Mucosa of stomach (tissue), 1 donor: ENCODE measurements at regions not wholly inside any gene's neighbourhood (a gene's known extent, or its start where the extent isn't known, plus 50 kb on each side); places are given as distances from the start of the nearest gene placed in this dataset.

Experiments
- H3K27me3 ChIP-seq: one replicate; pipeline ENCODE4 v1.7.0; 2013; ENCODE audit warnings: mild to moderate bottlenecking, low read length; ENCODE audit not compliant: control insufficient read depth, insufficient read depth
- H3K36me3 ChIP-seq: one replicate; pipeline ENCODE4 v1.7.0; 2013; ENCODE audit warnings: low read length; ENCODE audit not compliant: control insufficient read depth, insufficient read depth
- H3K4me1 ChIP-seq: one replicate; pipeline ENCODE4 v1.7.0; 2013; ENCODE audit warnings: mild to moderate bottlenecking, low read length; ENCODE audit not compliant: control insufficient read depth, insufficient read depth
- H3K4me3 ChIP-seq: one replicate; pipeline ENCODE4 v1.7.0; 2013; ENCODE audit warnings: low read length
- H3K9ac ChIP-seq: one replicate; pipeline ENCODE4 v1.7.0; 2013; ENCODE audit warnings: mild to moderate bottlenecking, low read length, moderate library complexity
- H3K9me3 ChIP-seq: one replicate; pipeline ENCODE4 v1.7.0; 2013; ENCODE audit warnings: mild to moderate bottlenecking, low read length, moderate library complexity; ENCODE audit not compliant: control insufficient read depth
- donor health status: Pancreatic carcinoma.

DNA sequence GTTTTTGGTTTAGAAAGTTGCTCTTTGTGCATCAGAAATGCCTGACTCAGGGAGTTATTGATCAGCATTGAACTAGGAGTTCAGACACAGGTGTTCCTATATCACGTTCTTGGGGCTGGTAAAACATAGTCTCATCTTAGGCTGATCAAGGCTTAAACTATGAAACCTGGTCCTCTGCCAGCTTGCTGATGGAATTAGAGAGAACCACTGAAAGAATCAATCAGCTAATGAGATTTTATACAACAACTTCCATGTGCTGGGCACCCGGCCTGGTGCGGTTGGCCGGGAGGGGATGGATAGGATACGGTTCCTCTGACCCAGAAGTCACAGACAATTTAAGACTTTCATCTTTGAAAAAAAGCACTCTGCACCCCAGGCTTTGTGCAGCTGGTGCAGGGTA, 164.9 kb downstream of the RDH14 start:
- Histone ChIP-seq H3K9ac (no peak overlapping the region), H3K27me3 (no peaks in the 10 kb centered on the region), H3K9me3 (no peaks in the 10 kb centered on the region), H3K4me3 (no peak overlapping the region), H3K4me1 (no peaks in the 10 kb centered on the region), H3K36me3 (no peaks in the 10 kb centered on the region)

DNA sequence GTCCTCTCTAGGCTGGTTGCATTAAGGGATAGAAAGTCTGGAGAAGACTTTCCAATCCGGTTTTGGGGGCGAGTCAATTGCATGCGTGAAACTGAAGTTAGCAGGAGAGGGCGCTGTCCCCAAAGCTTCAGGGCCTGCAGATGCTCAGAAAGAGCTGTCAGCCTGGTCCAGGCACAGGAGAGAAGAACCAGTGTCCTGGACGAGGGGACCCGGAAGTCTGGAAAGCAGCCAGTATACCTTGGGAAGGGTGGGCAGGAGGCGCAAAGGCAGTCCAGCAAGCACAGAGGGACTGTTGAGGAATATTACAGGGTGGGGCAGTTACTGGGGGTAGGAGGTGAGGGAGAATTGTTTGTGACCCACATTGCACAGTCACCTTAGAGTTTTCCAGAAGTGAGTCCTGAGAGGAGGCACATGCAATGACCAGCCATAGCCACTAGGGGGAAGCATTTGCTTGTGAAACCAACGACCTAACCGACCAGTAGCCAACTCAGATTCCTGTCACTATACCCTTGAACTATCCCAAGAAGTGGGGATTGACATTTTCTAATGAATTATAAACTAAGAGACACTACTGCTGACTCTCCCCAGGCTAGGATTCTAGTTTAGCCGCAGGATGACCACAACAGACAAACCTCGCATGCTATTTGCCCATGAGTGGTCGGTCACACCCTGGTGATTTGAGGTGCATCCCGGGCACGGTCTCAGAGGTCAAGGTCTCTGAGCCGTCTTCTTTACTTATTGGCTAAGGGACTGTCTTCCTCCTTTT, 172.8 kb downstream of the RDH14 start:
- H3K27me3 ChIP-seq, result no peaks in the 10 kb centered on the region
- no peaks in the 10 kb centered on the region for H3K4me1 ChIP-seq
- H3K9ac ChIP-seq, result no peak overlapping the region
- no peaks in the 10 kb centered on the region for H3K9me3 ChIP-seq
- H3K4me3 ChIP-seq, result no peak overlapping the region
- no peaks in the 10 kb centered on the region for H3K36me3 ChIP-seq

DNA sequence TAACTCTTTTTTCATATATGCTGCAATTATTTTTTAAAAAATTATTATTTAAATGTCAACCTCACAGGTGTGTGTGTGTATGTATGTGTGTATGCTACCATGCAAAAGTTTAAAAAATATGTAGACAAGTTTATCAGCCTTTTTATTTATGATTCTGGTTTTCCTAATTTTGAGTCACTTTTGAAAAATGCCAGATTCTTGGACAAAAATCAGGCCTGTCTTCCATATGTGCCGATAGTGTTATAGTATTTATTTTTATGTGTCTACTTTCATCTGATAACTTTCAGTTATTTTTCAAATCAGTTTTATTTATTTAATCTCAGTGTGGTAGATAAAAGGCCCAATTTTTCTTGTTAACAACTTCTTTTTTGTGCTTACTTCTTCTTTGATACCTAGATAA, 176.2 kb downstream of the RDH14 start:
- Histone ChIP-seq H3K4me1 (no peaks in the 10 kb centered on the region), H3K9ac (no peak overlapping the region), H3K9me3 (no peaks in the 10 kb centered on the region), H3K27me3 (no peaks in the 10 kb centered on the region), H3K4me3 (no peak overlapping the region), H3K36me3 (no peaks in the 10 kb centered on the region)

DNA sequence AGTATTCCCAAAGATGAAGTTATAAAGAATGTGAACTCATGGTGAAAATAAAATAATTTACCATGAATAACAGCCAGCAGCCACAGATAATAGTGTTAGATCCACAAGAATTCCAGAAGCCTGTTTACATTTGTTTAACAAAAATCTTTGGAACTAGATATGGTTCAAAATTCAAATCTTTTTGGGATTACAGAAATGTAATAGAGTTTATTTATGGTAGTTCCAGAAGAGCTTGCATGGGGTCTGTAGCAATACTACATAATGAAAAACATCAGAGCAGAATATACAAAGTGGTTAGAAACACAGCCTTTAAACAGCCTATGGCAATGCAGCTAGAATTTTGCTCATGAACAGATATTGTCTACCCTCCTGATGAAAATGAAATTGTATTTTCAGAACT, 179.1 kb downstream of the RDH14 start:
- H3K4me1 ChIP-seq, result no peaks in the 10 kb centered on the region
- no peak overlapping the region for H3K4me3 ChIP-seq
- no peaks in the 10 kb centered on the region for H3K27me3 ChIP-seq
- no peaks in the 10 kb centered on the region for H3K9me3 ChIP-seq
- H3K36me3 ChIP-seq, result no peaks in the 10 kb centered on the region
- no peak overlapping the region for H3K9ac ChIP-seq

DNA sequence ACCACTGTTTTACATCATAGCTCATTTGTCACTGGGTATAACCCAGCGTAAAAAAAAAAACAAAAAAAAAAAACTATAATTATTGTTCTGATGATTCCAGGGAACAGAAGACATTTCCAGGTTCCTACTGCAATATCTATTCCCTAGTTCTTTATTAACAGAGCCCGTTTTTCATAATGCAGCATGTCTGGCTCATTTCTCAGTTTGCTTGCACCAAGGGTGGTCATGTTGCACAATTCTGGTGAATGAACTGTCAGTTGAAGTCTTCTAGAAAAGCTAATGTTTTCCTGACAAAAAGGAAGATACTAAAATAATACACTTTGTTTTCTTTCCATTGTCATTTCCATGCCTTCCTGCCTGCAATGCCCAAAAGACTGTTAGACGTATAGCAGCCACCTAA, 180.1 kb downstream of the RDH14 start:
- H3K9me3 ChIP-seq, result no peaks in the 10 kb centered on the region
- no peak overlapping the region for H3K4me3 ChIP-seq
- H3K4me1 ChIP-seq, result no peaks in the 10 kb centered on the region
- H3K9ac ChIP-seq, result no peak overlapping the region
- no peaks in the 10 kb centered on the region for H3K36me3 ChIP-seq
- no peaks in the 10 kb centered on the region for H3K27me3 ChIP-seq

DNA sequence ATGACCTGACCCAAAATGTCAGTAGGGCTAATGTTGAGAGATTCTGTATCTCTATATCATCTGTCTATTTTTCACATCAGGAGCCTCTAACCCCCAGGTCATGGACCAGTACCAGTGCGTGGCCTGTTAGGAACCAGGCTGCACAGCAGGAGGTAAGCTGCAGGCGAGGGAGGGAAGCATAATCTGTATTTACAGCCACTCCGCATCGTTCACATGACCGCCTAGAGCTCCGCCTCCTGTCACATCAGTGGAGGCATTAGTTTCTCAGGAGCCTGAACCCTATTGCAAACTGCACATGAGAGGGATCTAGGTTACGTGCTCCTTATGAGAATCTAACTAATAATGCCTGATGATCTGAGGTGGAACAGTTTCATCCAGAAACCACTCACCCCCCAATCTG, 180.6 kb downstream of the RDH14 start:
- Histone ChIP-seq H3K4me3 (no peak overlapping the region), H3K4me1 (no peaks in the 10 kb centered on the region), H3K27me3 (no peaks in the 10 kb centered on the region), H3K36me3 (no peaks in the 10 kb centered on the region), H3K9ac (no peak overlapping the region), H3K9me3 (no peaks in the 10 kb centered on the region)

DNA sequence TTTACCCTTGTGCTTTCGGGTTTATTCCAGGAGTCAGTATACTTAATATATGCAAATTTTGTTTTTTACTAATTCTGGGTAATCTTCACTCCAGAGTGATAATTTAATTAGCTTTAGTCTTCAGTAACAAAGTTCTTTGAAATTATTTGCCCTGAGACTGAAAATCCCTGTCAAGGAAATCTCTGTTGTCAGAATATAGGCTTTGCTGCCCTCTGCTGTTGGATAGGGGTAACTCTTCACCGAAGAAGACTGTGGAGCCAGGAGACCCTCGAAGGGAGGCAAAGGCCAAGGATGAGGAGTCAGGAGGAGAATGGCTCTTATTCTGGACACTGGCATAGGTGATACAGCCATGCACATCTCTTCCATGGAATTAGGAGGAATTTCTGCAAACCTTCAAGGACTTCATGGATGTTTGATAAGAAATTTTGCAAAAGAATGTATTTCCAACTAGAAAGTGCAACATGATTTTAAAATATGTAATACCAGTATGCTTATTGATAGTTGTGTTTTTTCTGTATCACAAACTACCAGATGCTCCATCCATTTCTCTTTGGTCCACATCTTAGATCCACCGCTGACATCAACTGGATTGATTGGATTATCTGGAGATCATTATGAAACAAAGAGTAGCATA, 182.3 kb downstream of the RDH14 start:
- Histone ChIP-seq H3K36me3 (no peaks in the 10 kb centered on the region), H3K9ac (no peak overlapping the region)

DNA sequence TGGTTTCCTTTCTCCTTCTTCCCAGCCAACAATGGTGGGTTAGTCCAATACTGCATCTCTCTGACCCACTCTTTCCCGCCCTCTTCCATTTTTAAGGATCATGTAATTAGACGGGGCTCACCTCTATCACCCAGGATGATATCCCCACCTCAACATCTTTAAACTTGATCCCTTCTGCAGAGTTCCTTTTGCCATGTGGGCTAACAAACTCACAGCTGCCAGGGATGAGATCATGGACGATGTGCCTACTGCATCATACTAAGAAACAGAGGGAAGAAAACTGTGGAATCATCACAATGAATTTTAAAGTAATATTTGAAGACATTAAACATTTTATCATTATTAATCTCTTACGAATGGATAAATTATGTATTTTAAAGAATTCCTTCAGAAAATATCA, 183.5 kb downstream of the RDH14 start:
- Histone ChIP-seq H3K27me3 (no peaks in the 10 kb centered on the region), H3K4me3 (no peak overlapping the region), H3K9ac (no peak overlapping the region), H3K36me3 (no peaks in the 10 kb centered on the region), H3K9me3 (no peaks in the 10 kb centered on the region), H3K4me1 (no peaks in the 10 kb centered on the region)

More for the DNA sequence above, 182.3 kb downstream of the RDH14 start:
- H3K4me3 ChIP-seq, result no peak overlapping the region
- H3K9me3 ChIP-seq, result no peaks in the 10 kb centered on the region
- no peaks in the 10 kb centered on the region for H3K27me3 ChIP-seq
- no peaks in the 10 kb centered on the region for H3K4me1 ChIP-seq

DNA sequence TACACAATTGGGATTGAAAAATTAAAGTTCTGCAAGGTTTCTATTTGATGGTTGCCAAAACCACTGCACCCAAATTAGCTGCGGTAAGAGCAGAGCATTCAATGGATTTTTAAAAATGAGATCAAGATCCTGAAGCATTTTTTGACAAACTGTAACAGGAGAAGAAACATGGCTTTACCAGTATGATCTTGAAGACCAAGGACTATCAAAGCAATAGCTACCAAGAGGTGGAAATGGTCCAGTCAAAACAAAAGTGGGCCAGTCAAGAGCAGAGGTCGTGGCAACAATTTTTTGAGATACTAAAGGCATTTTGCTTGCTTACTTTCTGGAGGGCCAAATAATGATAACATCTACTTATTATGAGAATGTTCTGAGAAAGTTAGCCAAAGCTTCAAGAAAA, 186.8 kb downstream of the RDH14 start:
- H3K4me1 ChIP-seq, result no peaks in the 10 kb centered on the region
- no peak overlapping the region for H3K9ac ChIP-seq
- H3K27me3 ChIP-seq, result no peaks in the 10 kb centered on the region
- H3K4me3 ChIP-seq, result no peak overlapping the region
- no peaks in the 10 kb centered on the region for H3K36me3 ChIP-seq
- no peaks in the 10 kb centered on the region for H3K9me3 ChIP-seq

DNA sequence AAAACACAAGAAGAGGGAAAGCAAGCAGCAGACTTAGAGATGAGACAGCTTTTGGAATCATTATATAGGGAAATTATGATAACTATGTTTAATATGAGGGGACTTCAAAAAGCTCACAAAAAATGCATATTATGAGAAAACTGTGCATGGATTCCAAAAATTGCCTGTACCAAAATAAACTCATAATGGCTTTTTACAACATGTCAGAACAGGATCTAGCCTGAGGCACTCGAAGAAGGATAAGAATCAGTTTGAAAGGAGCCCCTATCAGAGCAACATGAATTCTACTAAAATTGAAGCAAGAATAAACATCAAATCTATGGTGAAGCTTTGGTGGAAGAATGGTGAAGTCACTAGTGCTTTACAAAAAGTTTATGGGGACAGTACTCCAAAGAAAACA, 187.4 kb downstream of the RDH14 start:
- Histone ChIP-seq H3K9ac (no peak overlapping the region), H3K27me3 (no peaks in the 10 kb centered on the region), H3K9me3 (no peaks in the 10 kb centered on the region), H3K4me3 (no peak overlapping the region), H3K4me1 (no peaks in the 10 kb centered on the region), H3K36me3 (no peaks in the 10 kb centered on the region)

DNA sequence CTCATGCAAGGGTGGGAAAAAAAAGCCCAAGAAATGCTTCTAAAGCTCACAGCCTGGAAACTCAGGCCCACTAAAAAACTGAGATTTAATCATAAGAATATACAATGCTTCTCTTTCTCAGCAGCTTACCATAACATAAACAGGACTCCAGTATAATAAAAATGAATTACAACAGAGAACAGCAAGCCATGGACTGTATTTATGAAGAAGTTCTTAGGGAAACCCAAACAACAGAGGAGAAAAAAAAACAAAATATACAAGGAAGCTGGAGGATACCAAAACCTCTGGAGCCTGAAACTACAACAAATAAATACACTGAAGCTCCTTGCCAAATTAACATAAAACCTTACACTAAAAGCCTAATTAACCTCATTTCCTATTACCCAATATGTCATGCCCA, 187.8 kb downstream of the RDH14 start:
- Histone ChIP-seq H3K4me3 (no peak overlapping the region), H3K9ac (no peak overlapping the region), H3K9me3 (no peaks in the 10 kb centered on the region), H3K36me3 (no peaks in the 10 kb centered on the region), H3K4me1 (no peaks in the 10 kb centered on the region), H3K27me3 (no peaks in the 10 kb centered on the region)

DNA sequence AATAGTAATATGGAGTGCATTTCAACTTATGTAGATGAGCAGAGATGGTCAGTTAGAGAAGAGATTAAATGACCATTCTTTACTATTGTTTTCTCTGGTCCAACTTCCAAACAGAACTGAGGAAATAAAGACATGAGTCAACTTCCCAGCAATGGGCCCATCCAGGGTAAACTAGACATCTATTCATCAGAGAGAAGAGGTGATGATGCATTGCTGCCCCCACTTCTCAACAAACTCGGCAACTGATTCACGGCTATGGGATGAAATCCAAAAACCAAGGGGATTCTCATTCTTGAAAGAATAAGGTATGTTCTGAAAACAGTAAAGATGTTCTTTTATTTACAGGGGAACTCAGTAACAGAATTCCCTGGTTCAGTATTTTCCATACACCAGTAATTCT, 190.7 kb downstream of the RDH14 start:
- Histone ChIP-seq H3K9me3 (no peaks in the 10 kb centered on the region), H3K9ac (no peak overlapping the region)

More for the DNA sequence above, 190.7 kb downstream of the RDH14 start:
- Histone ChIP-seq H3K4me3 (no peak overlapping the region), H3K4me1 (no peaks in the 10 kb centered on the region), H3K36me3 (no peaks in the 10 kb centered on the region), H3K27me3 (no peaks in the 10 kb centered on the region)
